Gastrocnemius medialis (tissue), 4 donors: ENCODE measurements at regions not wholly inside any gene's neighbourhood (a gene's known extent, or its start where the extent isn't known, plus 50 kb on each side); places are given as distances from the start of the nearest gene placed in this dataset.

ENCODE experiments used
- CTCF ChIP-seq, 5 experiments: fragments of 450-650 bp in 3 of 5; fragments of 200-600 bp in 2 of 5; sonication (generic) in 2 of 5; IDR thresholded peaks in 4 of 5; conservative IDR thresholded peaks in 1 of 5; 1 replicate in 4 of 5; 2 replicates in 1 of 5; pipeline ENCODE4 v1.5.1; 2016 to 2019; ENCODE audit warnings: antibody characterized with exemption in 5 of 5, mild to moderate bottlenecking in 3 of 5, moderate library complexity in 3 of 5
- POLR2A ChIP-seq, 2 donors: fragments of 450-650 bp; IDR thresholded peaks; one replicate each; pipeline ENCODE4 v1.6.1; 2017; ENCODE audit warnings: antibody characterized with exemption in 2 of 2, mild to moderate bottlenecking in 2 of 2, moderate library complexity in 2 of 2

GRCh38 chr1:4549930-4550329 lies 104.5 kb upstream of the AJAP1 start:
- TF ChIP-seq CTCF (IDR thresholded peaks at IDR 0.05 in 4 of 5, conservative IDR thresholded peaks at IDR 0.05 in 1 of 5) (no peak), POLR2A (IDR thresholded peaks at IDR 0.05) (no peak)
